Activated B cell treated with CpG ODN at 0.5 μM for 24 hours (primary cell): ENCODE measurements at regions not wholly inside any gene's neighbourhood (a gene's known extent, or its start where the extent isn't known, plus 50 kb on each side); places are given as distances from the start of the nearest gene placed in this dataset.

ENCODE experiments used
- ATAC-seq: fragments of 200-7000 bp; cut with Tn5 transposase; one replicate; pipeline ENCODE4 v1.10.0; 2021; ENCODE audit warnings: low read depth, mild to moderate bottlenecking, moderate library complexity
- CTCF ChIA-PET: fragments of 350-600 bp; sonication (Branson Sonifier 250); formaldehyde crosslinking; loops from one replicate; lab custom pipeline; 2021; ENCODE audit warnings: antibody characterized with exemption; lab: Charles Lee
- POLR2A ChIA-PET: fragments of 350-600 bp; sonication (Branson Sonifier 250); formaldehyde crosslinking; loops from one replicate; lab custom pipeline; 2021; ENCODE audit warnings: antibody characterized with exemption; lab: Charles Lee
- DNase-seq: peaks from one replicate; pipeline ENCODE4 v3.0.0; 2022
- H3K27ac Mint-ChIP-seq: one replicate; pipeline ENCODE4 v1.8.0; 2020; ENCODE audit warnings: mixed read lengths
- H3K27me3 Mint-ChIP-seq: one replicate; pipeline ENCODE4 v1.8.0; 2021; ENCODE audit warnings: mixed read lengths
- H3K36me3 Mint-ChIP-seq: one replicate; pipeline ENCODE4 v1.8.0; 2021; ENCODE audit warnings: low read depth, mixed read lengths
- H3K4me1 Mint-ChIP-seq: one replicate; pipeline ENCODE4 v1.8.0; 2021; ENCODE audit warnings: mixed read lengths
- H3K4me3 Mint-ChIP-seq: one replicate; pipeline ENCODE4 v1.8.0; 2020; ENCODE audit warnings: mild to moderate bottlenecking, mixed read lengths
- H3K9me3 Mint-ChIP-seq: one replicate; pipeline ENCODE4 v1.8.0; 2020; ENCODE audit warnings: mixed read lengths
- intact Hi-C: fragments of 100-400 bp; cut with micrococcal nuclease; formaldehyde crosslinking; loops from one replicate; pipeline ENCODE4 v1.15.1; 2024
- TF ChIP-seq, protein P1 (sequence below): fragments of 200-600 bp; IDR thresholded peaks from one replicate; pipeline ENCODE4 v1.8.0; 2022; ENCODE audit warnings: antibody characterized with exemption, mild to moderate bottlenecking

DNA sequence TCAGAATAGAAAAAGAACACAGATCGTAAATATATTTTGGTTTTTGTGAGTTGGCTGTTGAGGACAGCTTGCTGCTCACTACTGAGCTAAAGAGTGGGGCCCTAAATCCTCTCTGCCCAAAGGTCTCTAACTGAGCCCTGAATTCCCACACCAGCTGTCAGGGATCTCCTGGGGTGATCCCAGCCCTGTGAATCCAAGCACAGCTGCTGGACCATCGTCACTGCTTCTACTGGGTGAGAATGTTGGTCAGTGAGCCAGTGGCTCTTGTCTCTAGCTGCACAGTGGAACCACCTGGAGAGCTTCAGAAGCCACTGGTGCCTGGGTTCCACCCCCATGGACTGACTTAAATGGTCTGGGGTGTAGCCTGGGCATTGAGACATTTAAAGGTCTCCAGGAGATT is 90.5 kb upstream of the IL12A start:
- H3K36me3 Mint-ChIP-seq = no peaks in the 10 kb centered on the region
- ChIA-PET CTCF (interaction anchor here (1.0 to 1.1 kb wide), 2 partner anchors 31 to 108 kb away, joined by 3 to 5 read pairs; no protein-coding TSS in a partner anchor), POLR2A (interaction anchor here (1.2 kb wide), 1 partner anchor 9 kb away, joined by 4 read pairs; no protein-coding TSS in a partner anchor)
- intact Hi-C loops = no loop called here
- H3K27ac Mint-ChIP-seq = no peak overlapping the region
- H3K27me3 Mint-ChIP-seq = no peaks in the 10 kb centered on the region
- DNase-seq (no peak), ATAC-seq (no peak)
- no peak overlapping the region for H3K4me3 Mint-ChIP-seq
- no peaks in the 10 kb centered on the region for H3K9me3 Mint-ChIP-seq
- peaks cover 12% of the 10 kb centered on the region for H3K4me1 Mint-ChIP-seq
- TF ChIP-seq, protein P1, sequence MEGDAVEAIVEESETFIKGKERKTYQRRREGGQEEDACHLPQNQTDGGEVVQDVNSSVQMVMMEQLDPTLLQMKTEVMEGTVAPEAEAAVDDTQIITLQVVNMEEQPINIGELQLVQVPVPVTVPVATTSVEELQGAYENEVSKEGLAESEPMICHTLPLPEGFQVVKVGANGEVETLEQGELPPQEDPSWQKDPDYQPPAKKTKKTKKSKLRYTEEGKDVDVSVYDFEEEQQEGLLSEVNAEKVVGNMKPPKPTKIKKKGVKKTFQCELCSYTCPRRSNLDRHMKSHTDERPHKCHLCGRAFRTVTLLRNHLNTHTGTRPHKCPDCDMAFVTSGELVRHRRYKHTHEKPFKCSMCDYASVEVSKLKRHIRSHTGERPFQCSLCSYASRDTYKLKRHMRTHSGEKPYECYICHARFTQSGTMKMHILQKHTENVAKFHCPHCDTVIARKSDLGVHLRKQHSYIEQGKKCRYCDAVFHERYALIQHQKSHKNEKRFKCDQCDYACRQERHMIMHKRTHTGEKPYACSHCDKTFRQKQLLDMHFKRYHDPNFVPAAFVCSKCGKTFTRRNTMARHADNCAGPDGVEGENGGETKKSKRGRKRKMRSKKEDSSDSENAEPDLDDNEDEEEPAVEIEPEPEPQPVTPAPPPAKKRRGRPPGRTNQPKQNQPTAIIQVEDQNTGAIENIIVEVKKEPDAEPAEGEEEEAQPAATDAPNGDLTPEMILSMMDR = no peak

DNA sequence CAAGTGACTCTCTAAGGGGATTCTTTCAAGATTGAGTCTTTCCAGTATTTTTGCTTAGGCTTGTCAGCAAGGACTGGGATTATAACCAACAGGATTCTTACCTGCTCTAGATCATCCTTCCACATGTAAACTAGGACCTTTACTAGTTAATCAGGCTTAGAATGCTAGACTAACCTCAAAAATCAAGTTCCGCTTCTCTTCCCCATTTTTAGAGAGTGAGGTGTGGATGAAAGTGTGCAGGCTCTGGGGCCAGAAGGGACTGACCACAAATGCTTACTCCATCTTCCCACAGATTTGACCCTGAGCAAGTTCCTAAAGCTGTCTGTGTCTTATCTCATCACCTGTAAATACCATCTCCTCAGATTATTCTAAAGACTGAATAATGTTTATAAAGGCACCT is 89.5 kb upstream of the IL12A start:
- H3K9me3 Mint-ChIP-seq = no peaks in the 10 kb centered on the region
- H3K36me3 Mint-ChIP-seq = no peaks in the 10 kb centered on the region
- TF ChIP-seq, protein P1 = no peak
- intact Hi-C loops = no loop called here
- ATAC-seq = no peak
- H3K27ac Mint-ChIP-seq = no peak overlapping the region
- no peak for DNase-seq
- ChIA-PET CTCF (no interaction called here), POLR2A (no interaction called here)
- H3K27me3 Mint-ChIP-seq = no peaks in the 10 kb centered on the region
- no peak overlapping the region for H3K4me3 Mint-ChIP-seq
- peaks cover 15% of the 10 kb centered on the region for H3K4me1 Mint-ChIP-seq

DNA sequence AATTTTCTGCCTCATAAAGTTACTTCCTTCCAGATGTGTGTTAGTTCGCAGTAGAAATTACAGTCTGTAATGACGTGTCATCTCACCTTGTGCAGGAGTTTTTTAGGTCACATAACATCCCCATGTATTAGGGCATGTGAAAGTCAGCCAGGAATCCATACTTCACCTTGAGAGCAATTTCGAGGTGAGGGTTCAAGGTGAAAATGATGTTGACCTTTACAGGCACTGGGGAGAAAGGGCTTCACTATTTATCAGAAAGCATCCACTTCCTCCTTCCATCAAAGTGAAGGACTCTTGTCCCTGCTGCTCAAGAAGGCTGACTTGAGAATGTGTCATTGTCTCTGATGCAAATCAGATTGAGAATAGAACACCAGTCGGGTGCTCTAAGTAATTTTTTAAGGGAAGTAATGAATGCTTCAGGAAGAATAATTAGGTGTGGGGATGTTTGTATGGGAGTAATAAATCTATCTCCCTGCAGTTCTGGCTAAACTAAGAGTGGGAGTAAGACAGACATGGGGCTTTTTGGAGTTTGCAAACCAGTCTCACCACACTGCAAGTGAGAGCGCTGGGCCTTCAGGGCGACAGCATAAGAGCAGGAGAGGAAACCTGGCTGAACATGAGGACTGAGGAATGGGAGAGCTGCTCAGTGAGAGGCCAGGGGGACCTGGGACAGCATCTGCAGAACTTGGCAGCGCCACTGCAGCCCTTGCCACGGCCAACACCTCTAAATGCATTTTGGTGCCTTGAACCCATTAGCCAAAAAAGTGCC is 85.9 kb upstream of the IL12A start:
- Mint-ChIP-seq H3K27me3 (no peaks in the 10 kb centered on the region), H3K4me3 (no peak overlapping the region), H3K9me3 (no peaks in the 10 kb centered on the region), H3K4me1 (peaks cover 25% of the 10 kb centered on the region), H3K27ac (peak overlapping the region; percentile 63), H3K36me3 (no peaks in the 10 kb centered on the region)
- peak; percentile 59 for ATAC-seq
- no peak for DNase-seq
- ChIA-PET CTCF (interaction anchor here (1.8 to 2.5 kb wide), 4 partner anchors 15 to 101 kb away, joined by 5 to 19 read pairs (median 8); no protein-coding TSS in a partner anchor), POLR2A (interaction anchor here (0.7 to 1.2 kb wide), 2 partner anchors 62 to 1132 kb away, joined by 3 to 18 read pairs; no protein-coding TSS in a partner anchor)
- TF ChIP-seq, protein P1 = no peak
- intact Hi-C loops = loop anchor here (1.0 to 5.0 kb wide), 2 partner anchors 21 to 100 kb away; no protein-coding TSS in a partner anchor

DNA sequence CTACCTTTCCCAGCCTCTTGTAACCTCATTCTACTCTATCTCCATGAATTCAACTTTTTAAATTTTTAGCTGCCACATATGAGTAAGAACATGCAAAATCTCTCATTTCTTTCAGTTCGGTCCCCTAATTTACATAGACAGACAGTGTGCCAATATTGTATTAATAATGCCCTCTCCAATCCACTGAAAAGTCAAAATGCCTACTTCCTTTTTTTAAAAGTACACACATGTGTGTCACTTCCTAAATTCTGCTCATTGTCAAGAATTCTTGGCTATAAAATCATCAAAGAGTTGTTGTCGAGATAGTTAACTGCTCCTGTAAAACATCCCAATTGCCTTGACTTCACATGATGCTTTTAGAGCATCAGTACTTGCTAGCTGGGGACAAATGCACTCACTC is 84.2 kb upstream of the IL12A start:
- CTCF ChIA-PET = interaction anchor here (1.1 to 2.5 kb wide), 6 partner anchors 16 to 102 kb away, joined by 3 to 19 read pairs (median 6); partner anchors contain the start of gene IL12A
- no peaks in the 10 kb centered on the region for H3K36me3 Mint-ChIP-seq
- no peaks in the 10 kb centered on the region for H3K27me3 Mint-ChIP-seq
- TF ChIP-seq, protein P1 = no peak
- peak; percentile 59 for ATAC-seq
- DNase-seq = no peak
- H3K4me3 Mint-ChIP-seq = peak overlapping the region; percentile 56
- H3K27ac Mint-ChIP-seq = peak overlapping the region; percentile 68
- no peaks in the 10 kb centered on the region for H3K9me3 Mint-ChIP-seq
- POLR2A ChIA-PET = interaction anchor here (1.1 to 1.4 kb wide), 2 partner anchors 18 to 84 kb away, joined by 3 to 5 read pairs; partner anchors contain the start of gene IL12A
- intact Hi-C loops = loop anchor here (1.0 to 5.0 kb wide), 3 partner anchors 60 to 98 kb away; partner anchors contain the start of gene IL12A
- H3K4me1 Mint-ChIP-seq = peaks cover 25% of the 10 kb centered on the region

DNA sequence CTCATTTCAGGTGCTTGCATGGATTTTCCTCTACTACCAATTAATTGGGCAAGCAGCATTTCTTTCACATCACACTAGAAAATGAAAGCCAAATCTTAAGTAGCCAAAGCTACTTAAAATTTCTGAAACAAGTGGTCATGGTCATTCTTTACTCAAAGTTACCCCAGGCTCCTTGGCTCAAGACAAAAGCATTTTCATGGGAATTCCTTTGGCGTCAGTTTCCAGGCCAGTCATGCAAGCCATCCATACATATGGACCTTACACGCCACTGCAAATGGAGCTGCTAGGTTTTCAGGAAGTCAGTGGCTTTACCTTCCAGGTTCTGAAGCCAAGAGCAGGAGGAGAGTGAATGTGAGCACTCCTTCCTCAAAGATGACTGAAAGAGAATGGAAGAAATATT is 83.7 kb upstream of the IL12A start:
- POLR2A ChIA-PET = interaction anchor here (1.1 to 1.4 kb wide), 2 partner anchors 18 to 84 kb away, joined by 3 to 5 read pairs; partner anchors contain the start of gene IL12A
- ATAC-seq = no peak
- no peaks in the 10 kb centered on the region for H3K27me3 Mint-ChIP-seq
- intact Hi-C loops = loop anchor here (1.0 to 5.0 kb wide), 3 partner anchors 59 to 97 kb away; partner anchors contain the start of gene IL12A
- TF ChIP-seq, protein P1 = no peak
- H3K36me3 Mint-ChIP-seq = no peaks in the 10 kb centered on the region
- no peak for DNase-seq
- H3K4me1 Mint-ChIP-seq = peaks cover 25% of the 10 kb centered on the region
- CTCF ChIA-PET = interaction anchor here (1.1 to 2.5 kb wide), 6 partner anchors 17 to 101 kb away, joined by 3 to 19 read pairs (median 6); partner anchors contain the start of gene IL12A
- no peaks in the 10 kb centered on the region for H3K9me3 Mint-ChIP-seq
- H3K27ac Mint-ChIP-seq = peak overlapping the region; percentile 68
- H3K4me3 Mint-ChIP-seq = no peak overlapping the region
